ENCODE measurements at regions not wholly inside any gene's neighbourhood (a gene's known extent, or its start where the extent isn't known, plus 50 kb on each side); places are given as distances from the start of the nearest gene placed in this dataset.

DNA sequence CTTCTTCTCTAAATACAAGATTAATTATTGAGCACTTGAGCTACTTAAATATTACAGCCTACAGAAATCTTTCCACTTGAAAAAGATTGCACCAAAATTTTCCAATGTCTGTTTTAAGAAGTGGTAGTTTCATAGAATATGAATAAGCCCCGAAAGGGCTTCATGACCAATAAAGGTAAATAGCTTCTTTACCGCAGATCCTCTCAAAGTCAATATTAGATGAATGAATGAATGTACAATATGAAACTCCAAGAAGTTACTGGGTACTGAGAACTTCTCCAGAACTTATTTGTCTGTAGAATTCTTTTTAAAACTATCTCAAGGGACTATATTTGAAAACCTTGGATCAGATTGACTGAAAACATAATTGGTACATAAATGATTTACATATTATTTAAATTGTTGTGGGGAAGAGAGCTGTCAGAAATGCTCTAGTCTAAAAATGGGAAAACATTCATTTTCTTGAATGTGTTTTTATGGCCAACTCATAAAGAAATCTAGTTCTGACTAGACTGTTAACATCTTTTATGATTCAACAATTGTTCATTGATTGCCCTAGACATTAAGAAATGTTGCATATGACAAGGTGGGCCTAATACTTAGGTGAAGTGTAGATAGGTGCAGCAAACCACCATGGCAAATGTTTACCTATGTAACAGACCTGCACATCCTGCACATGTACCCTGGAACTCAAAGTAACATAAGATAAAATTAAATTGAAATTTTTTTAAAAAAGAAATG is 227.0 kb downstream of the SPRY2 start:
- no peak for DNase-seq (ENCODE audit: low read depth, low spot score)
- no CpG with 5 or more reads among the region's 2 CpGs for WGBS (ENCODE audit: insufficient coverage, insufficient read length)
- Histone ChIP-seq H3K4me1 (ENCODE audit: control insufficient read depth, insufficient read depth, low read length) (no peaks in the 10 kb centered on the region), H3K9me3 (ENCODE audit: control insufficient read depth, insufficient read depth, low read length) (no peaks in the 10 kb centered on the region), H3K36me3 (ENCODE audit: control insufficient read depth, insufficient read depth, low read length) (no peaks in the 10 kb centered on the region), H3K4me3 (ENCODE audit: low read length) (no peak overlapping the region), H3K27ac (ENCODE audit: low read length) (no peak overlapping the region), H3K27me3 (ENCODE audit: control insufficient read depth, insufficient read depth, low read length) (no peaks in the 10 kb centered on the region)

DNA sequence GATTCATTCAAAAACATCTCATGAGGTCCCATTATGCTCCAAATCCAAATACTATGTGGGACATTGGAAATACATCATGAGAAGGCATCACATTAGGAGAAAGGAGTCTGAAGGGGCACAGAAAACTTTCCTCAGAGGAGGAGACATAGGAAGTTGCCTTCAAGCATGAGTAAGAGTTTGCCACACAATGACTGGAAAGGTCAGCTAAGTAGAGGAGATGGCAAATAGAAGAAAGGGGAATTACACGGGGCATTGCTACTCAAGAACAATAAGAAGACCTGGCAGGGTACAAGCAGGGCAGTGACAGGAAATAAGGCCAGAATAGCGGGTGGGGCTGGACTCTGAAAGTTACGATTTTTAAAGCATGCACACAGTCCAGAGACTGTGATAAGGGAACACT is 231.6 kb downstream of the SPRY2 start:
- no peak overlapping the region for H3K27ac ChIP-seq (ENCODE audit: low read length)
- H3K4me3 ChIP-seq (ENCODE audit: low read length): no peak overlapping the region
- no peaks in the 10 kb centered on the region for H3K9me3 ChIP-seq (ENCODE audit: control insufficient read depth, insufficient read depth, low read length)
- no CpG with 5 or more reads among the region's 3 CpGs for WGBS (ENCODE audit: insufficient coverage, insufficient read length)
- H3K4me1 ChIP-seq (ENCODE audit: control insufficient read depth, insufficient read depth, low read length): no peaks in the 10 kb centered on the region
- H3K27me3 ChIP-seq (ENCODE audit: control insufficient read depth, insufficient read depth, low read length): no peaks in the 10 kb centered on the region
- DNase-seq (ENCODE audit: low read depth, low spot score): no peak
- no peaks in the 10 kb centered on the region for H3K36me3 ChIP-seq (ENCODE audit: control insufficient read depth, insufficient read depth, low read length)

DNA sequence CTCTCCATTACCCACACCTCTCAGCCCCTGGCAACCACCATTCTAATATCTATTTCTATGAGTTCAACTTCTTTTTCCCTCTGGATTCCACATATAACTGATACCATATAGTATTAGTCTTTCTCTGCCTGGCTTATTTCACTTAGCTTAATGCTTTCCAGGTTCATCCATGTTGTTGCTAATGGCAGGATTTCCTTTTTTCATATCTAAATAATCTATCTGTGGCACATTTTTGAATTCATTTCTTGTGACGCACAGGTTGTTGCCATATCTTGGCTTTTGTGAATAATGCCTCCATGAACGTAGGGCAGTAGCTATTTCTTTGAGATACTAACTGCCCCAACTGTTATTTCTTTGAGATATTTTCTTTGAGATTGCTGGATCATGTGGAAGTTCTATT is 235.6 kb downstream of the SPRY2 start:
- Histone ChIP-seq H3K4me3 (ENCODE audit: low read length) (no peak overlapping the region), H3K9me3 (ENCODE audit: control insufficient read depth, insufficient read depth, low read length) (no peaks in the 10 kb centered on the region), H3K27me3 (ENCODE audit: control insufficient read depth, insufficient read depth, low read length) (no peaks in the 10 kb centered on the region), H3K36me3 (ENCODE audit: control insufficient read depth, insufficient read depth, low read length) (no peaks in the 10 kb centered on the region), H3K4me1 (ENCODE audit: control insufficient read depth, insufficient read depth, low read length) (no peaks in the 10 kb centered on the region), H3K27ac (ENCODE audit: low read length) (no peak overlapping the region)
- WGBS (ENCODE audit: insufficient coverage, insufficient read length): no CpG with 5 or more reads among the region's 2 CpGs
- no peak for DNase-seq (ENCODE audit: low read depth, low spot score)

DNA sequence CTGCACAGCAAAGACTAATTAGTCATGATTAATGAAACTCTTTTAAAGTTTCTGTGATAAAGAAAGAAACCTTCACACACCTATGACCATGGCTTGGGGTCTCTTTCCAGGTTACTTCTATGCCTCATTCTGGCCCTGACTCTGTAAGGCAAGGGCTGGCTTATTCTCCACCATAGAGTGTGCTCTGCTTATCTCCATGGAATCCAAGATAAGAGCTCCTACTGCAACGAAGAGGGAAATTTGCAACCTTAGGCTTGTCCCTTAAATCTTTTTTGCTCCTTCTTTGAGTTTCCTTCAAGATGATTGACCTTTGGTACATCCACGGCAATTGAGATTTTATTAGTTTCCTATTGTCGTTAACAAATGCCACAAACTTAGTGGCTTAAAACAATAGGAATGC is 239.9 kb downstream of the SPRY2 start:
- Histone ChIP-seq H3K4me3 (ENCODE audit: low read length) (no peak overlapping the region), H3K36me3 (ENCODE audit: control insufficient read depth, insufficient read depth, low read length) (no peaks in the 10 kb centered on the region), H3K4me1 (ENCODE audit: control insufficient read depth, insufficient read depth, low read length) (no peaks in the 10 kb centered on the region), H3K27ac (ENCODE audit: low read length) (no peak overlapping the region), H3K27me3 (ENCODE audit: control insufficient read depth, insufficient read depth, low read length) (no peaks in the 10 kb centered on the region), H3K9me3 (ENCODE audit: control insufficient read depth, insufficient read depth, low read length) (no peaks in the 10 kb centered on the region)
- no CpG with 5 or more reads among the region's 3 CpGs for WGBS (ENCODE audit: insufficient coverage, insufficient read length)
- no peak for DNase-seq (ENCODE audit: low read depth, low spot score)

GRCh38 chr13:80100636-80101035 is 240.3 kb downstream of the SPRY2 start:
- H3K27me3 ChIP-seq (ENCODE audit: control insufficient read depth, insufficient read depth, low read length): no peaks in the 10 kb centered on the region
- no peaks in the 10 kb centered on the region for H3K36me3 ChIP-seq (ENCODE audit: control insufficient read depth, insufficient read depth, low read length)
- no peak overlapping the region for H3K4me3 ChIP-seq (ENCODE audit: low read length)
- H3K27ac ChIP-seq (ENCODE audit: low read length): no peak overlapping the region
- DNase-seq (ENCODE audit: low read depth, low spot score): no peak
- no peaks in the 10 kb centered on the region for H3K4me1 ChIP-seq (ENCODE audit: control insufficient read depth, insufficient read depth, low read length)
- WGBS (ENCODE audit: insufficient coverage, insufficient read length): no CpG with 5 or more reads among the region's 2 CpGs
- H3K9me3 ChIP-seq (ENCODE audit: control insufficient read depth, insufficient read depth, low read length): no peaks in the 10 kb centered on the region

- Histone ChIP-seq H3K4me1 (ENCODE audit: control insufficient read depth, insufficient read depth, low read length) (no peaks in the 10 kb centered on the region), H3K27ac (ENCODE audit: low read length) (no peak overlapping the region), H3K4me3 (ENCODE audit: low read length) (no peak overlapping the region), H3K36me3 (ENCODE audit: control insufficient read depth, insufficient read depth, low read length) (no peaks in the 10 kb centered on the region), H3K9me3 (ENCODE audit: control insufficient read depth, insufficient read depth, low read length) (no peaks in the 10 kb centered on the region), H3K27me3 (ENCODE audit: control insufficient read depth, insufficient read depth, low read length) (no peaks in the 10 kb centered on the region)
- WGBS (ENCODE audit: insufficient coverage, insufficient read length): no CpG with 5 or more reads among the region's 2 CpGs
- DNase-seq (ENCODE audit: low read depth, low spot score): no peak
These were observed 243.4 kb downstream of the SPRY2 start for GRCh38 chr13:80097561-80097960.

DNA sequence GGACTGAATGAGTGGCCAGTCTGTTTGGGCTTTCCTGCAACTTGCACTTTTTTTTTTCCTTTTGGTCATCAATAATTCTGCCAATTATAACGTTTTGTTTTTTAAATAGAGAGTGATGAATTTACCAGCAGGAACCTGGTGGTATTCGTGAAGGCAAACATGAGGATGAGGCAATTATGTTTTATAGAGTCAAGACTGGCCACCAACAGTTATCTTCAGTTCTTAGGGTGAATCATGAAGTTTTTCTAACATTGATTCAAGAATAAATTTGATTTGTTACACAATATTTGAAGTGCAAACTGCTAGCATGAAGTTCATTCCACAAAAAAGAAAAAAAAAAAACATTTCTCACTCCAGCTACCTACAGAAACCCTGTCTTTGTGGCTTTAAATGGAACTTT is 244.5 kb downstream of the SPRY2 start:
- no peaks in the 10 kb centered on the region for H3K9me3 ChIP-seq (ENCODE audit: control insufficient read depth, insufficient read depth, low read length)
- DNase-seq (ENCODE audit: low read depth, low spot score): no peak
- H3K4me1 ChIP-seq (ENCODE audit: control insufficient read depth, insufficient read depth, low read length): no peaks in the 10 kb centered on the region
- WGBS (ENCODE audit: insufficient coverage, insufficient read length): no CpG with 5 or more reads among the region's 2 CpGs
- no peaks in the 10 kb centered on the region for H3K36me3 ChIP-seq (ENCODE audit: control insufficient read depth, insufficient read depth, low read length)
- no peak overlapping the region for H3K27ac ChIP-seq (ENCODE audit: low read length)
- no peaks in the 10 kb centered on the region for H3K27me3 ChIP-seq (ENCODE audit: control insufficient read depth, insufficient read depth, low read length)
- H3K4me3 ChIP-seq (ENCODE audit: low read length): no peak overlapping the region

GRCh38 chr13:80094526-80094925 is 246.4 kb downstream of the SPRY2 start:
- WGBS (ENCODE audit: insufficient coverage, insufficient read length): no CpG with 5 or more reads among the region's 1 CpG
- no peak for DNase-seq (ENCODE audit: low read depth, low spot score)
- H3K36me3 ChIP-seq (ENCODE audit: control insufficient read depth, insufficient read depth, low read length): no peaks in the 10 kb centered on the region
- H3K27ac ChIP-seq (ENCODE audit: low read length): no peak overlapping the region
- no peaks in the 10 kb centered on the region for H3K27me3 ChIP-seq (ENCODE audit: control insufficient read depth, insufficient read depth, low read length)
- no peak overlapping the region for H3K4me3 ChIP-seq (ENCODE audit: low read length)
- no peaks in the 10 kb centered on the region for H3K4me1 ChIP-seq (ENCODE audit: control insufficient read depth, insufficient read depth, low read length)
- H3K9me3 ChIP-seq (ENCODE audit: control insufficient read depth, insufficient read depth, low read length): no peaks in the 10 kb centered on the region

- no peaks in the 10 kb centered on the region for H3K9me3 ChIP-seq (ENCODE audit: control insufficient read depth, insufficient read depth, low read length)
- no peak overlapping the region for H3K4me3 ChIP-seq (ENCODE audit: low read length)
- H3K27ac ChIP-seq (ENCODE audit: low read length): no peak overlapping the region
- no CpG with 5 or more reads among the region's 10 CpGs for WGBS (ENCODE audit: insufficient coverage, insufficient read length)
- H3K4me1 ChIP-seq (ENCODE audit: control insufficient read depth, insufficient read depth, low read length): no peaks in the 10 kb centered on the region
- H3K27me3 ChIP-seq (ENCODE audit: control insufficient read depth, insufficient read depth, low read length): no peaks in the 10 kb centered on the region
- no peak for DNase-seq (ENCODE audit: low read depth, low spot score)
- H3K36me3 ChIP-seq (ENCODE audit: control insufficient read depth, insufficient read depth, low read length): no peaks in the 10 kb centered on the region
These were observed 247.0 kb downstream of the SPRY2 start for GRCh38 chr13:80093888-80094287.

DNA sequence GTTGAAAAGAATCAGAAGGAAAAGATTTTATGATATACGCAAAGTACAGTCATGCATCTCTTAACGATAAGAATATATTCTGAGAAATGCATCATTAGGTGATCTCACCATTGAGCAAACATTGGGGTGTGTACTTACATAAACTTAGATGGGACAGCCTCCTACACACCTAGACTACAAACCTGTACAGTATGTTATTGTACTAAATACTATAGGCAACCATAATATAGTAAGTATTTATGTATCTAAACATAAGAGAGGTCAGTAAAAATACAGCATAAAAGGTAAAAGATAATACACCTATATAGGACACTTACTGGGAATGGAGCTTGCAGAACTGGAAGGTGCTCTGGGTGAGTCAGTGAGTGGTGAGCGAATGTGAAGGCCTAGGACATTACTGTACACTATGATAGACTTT is 254.6 kb downstream of the SPRY2 start:
- Histone ChIP-seq H3K27ac (ENCODE audit: low read length) (no peak overlapping the region), H3K4me1 (ENCODE audit: control insufficient read depth, insufficient read depth, low read length) (peaks cover 2% of the 10 kb centered on the region; the same call in 1 of the 2 replicates)

More for the DNA sequence above, 254.6 kb downstream of the SPRY2 start:
- no peak for DNase-seq (ENCODE audit: low read depth, low spot score)
- WGBS (ENCODE audit: insufficient coverage, insufficient read length): no CpG with 5 or more reads among the region's 3 CpGs
- Histone ChIP-seq H3K9me3 (ENCODE audit: control insufficient read depth, insufficient read depth, low read length) (no peaks in the 10 kb centered on the region), H3K4me3 (ENCODE audit: low read length) (no peak overlapping the region), H3K27me3 (ENCODE audit: control insufficient read depth, insufficient read depth, low read length) (no peaks in the 10 kb centered on the region), H3K36me3 (ENCODE audit: control insufficient read depth, insufficient read depth, low read length) (no peaks in the 10 kb centered on the region)
